Stomach (tissue), 8 donors: ENCODE measurements at regions not wholly inside any gene's neighbourhood (a gene's known extent, or its start where the extent isn't known, plus 50 kb on each side); places are given as distances from the start of the nearest gene placed in this dataset.

Source experiments
- DNase-seq, 2 donors: peaks; one replicate each; pipeline versions ENCODE4 v3.0.0 to v3.0.0-alpha.2; 2013 to 2019
- H3K27ac ChIP-seq, 5 donors: fragments of 200-600 bp in 4 of 5; sonication (generic) in 4 of 5; one replicate each; pipeline ENCODE4 v1.5.1; 2013 to 2019; ENCODE audit warnings: mild to moderate bottlenecking in 1 of 5, moderate library complexity in 1 of 5
- H3K27me3 ChIP-seq, 3 donors: fragments of 200-600 bp; sonication (generic); one replicate each; pipeline ENCODE4 v1.5.1; 2017 to 2019; ENCODE audit warnings: mixed run types in 1 of 3
- H3K36me3 ChIP-seq, 4 donors: fragments of 200-600 bp; sonication (generic); 1 replicate in 3 of 4; 2 replicates in 1 of 4; pipeline ENCODE4 v1.5.1; 2016 to 2019
- H3K4me1 ChIP-seq, 4 donors: fragments of 200-600 bp; sonication (generic); one replicate each; pipeline ENCODE4 v1.5.1; 2016 to 2019
- H3K4me3 ChIP-seq, 4 donors: fragments of 200-600 bp; sonication (generic) in 3 of 4; one replicate each; pipeline ENCODE4 v1.5.1; 2016 to 2019; ENCODE audit warnings: mild to moderate bottlenecking in 1 of 4
- H3K9me3 ChIP-seq, 4 donors: fragments of 200-600 bp; sonication (generic); one replicate each; pipeline ENCODE4 v1.5.1; 2016 to 2019
- CTCF ChIP-seq, 7 experiments: fragments of 450-650 bp in 4 of 7; fragments of 200-600 bp in 3 of 7; sonication (generic) in 3 of 7; IDR thresholded peaks; one replicate each; pipeline ENCODE4 v1.5.1; 2016 to 2019; ENCODE audit warnings: antibody characterized with exemption in 7 of 7, control low read depth in 2 of 7, mild to moderate bottlenecking in 1 of 7
- EP300 ChIP-seq: sonication (generic); formaldehyde crosslinking; IDR thresholded peaks from one replicate; pipeline ENCODE4 v1.6.1; 2017; ENCODE audit warnings: antibody characterized with exemption
- POLR2A ChIP-seq, 4 donors: fragments of 450-650 bp; IDR thresholded peaks; one replicate each; pipeline ENCODE4 v1.6.1; 2016; ENCODE audit warnings: antibody characterized with exemption in 4 of 4, control low read depth in 2 of 4, mild to moderate bottlenecking in 1 of 4, moderate library complexity in 1 of 4
- POLR2AphosphoS5 ChIP-seq, 3 donors: sonication (generic); formaldehyde crosslinking; IDR thresholded peaks; one replicate each; pipeline ENCODE4 v1.6.1; 2016; ENCODE audit warnings: antibody characterized with exemption in 3 of 3
- WGBS, 5 donors: extraction: QIAGEN DNeasy Blood & Tissue Kit in 3 of 5; methylation state at CpG; one replicate each; pipeline versions ENCODE4 v1.1.5 to v1.1.7; 2013 to 2018; 5-methylcytosine and 5-hydroxymethylcytosine counted together
- intact Hi-C: fragments of 100-400 bp; cut with DNase I; formaldehyde crosslinking; loops from one replicate; pipeline ENCODE4 v1.15.1; 2023; ENCODE audit warnings: low total_unique reads
- donor health status: healthy with polysubstance abuse.
- donor health status: Bipolar disorder and iron deficiency.
- donor health status: healthy.

- no peaks in the 10 kb centered on the region for H3K36me3 ChIP-seq
- 58 to 67% (median 64%) methylated on average over 2 of the region's 2 CpGs for WGBS, 5 donors
- no peaks in the 10 kb centered on the region for H3K4me1 ChIP-seq
- H3K27me3 ChIP-seq = no peaks in the 10 kb centered on the region
- no peak for DNase-seq
- H3K9me3 ChIP-seq = no peaks in the 10 kb centered on the region
- intact Hi-C loops = no loop called here
- H3K4me3 ChIP-seq = no peak overlapping the region
- TF ChIP-seq POLR2AphosphoS5 (IDR thresholded peaks at IDR 0.05) = no peak
- no peak for TF ChIP-seq CTCF (IDR thresholded peaks at IDR 0.05)
- no peak for TF ChIP-seq POLR2A (IDR thresholded peaks at IDR 0.05)
- TF ChIP-seq EP300 = no peak
- H3K27ac ChIP-seq = no peak overlapping the region
These were observed 2144.3 kb upstream of the C9orf72 start for GRCh38 chr9:29717631-29718030.

GRCh38 chr9:29730163-29730562, 2156.9 kb upstream of the C9orf72 start:
- no peaks in the 10 kb centered on the region for H3K4me1 ChIP-seq
- DNase-seq = no peak
- H3K27me3 ChIP-seq = no peaks in the 10 kb centered on the region
- no peak overlapping the region for H3K4me3 ChIP-seq
- no peak overlapping the region for H3K27ac ChIP-seq
- intact Hi-C loops = no loop called here
- H3K36me3 ChIP-seq = no peaks in the 10 kb centered on the region
- peaks cover 0 to 20% (median 4%) of the 10 kb centered on the region in 4 donors for H3K9me3 ChIP-seq
- TF ChIP-seq POLR2A (IDR thresholded peaks at IDR 0.05) = no peak
- WGBS, 5 donors = 10 to 40% (median 14%) methylated on average over 1 of the region's 1 CpG

- peaks cover 0 to 6% (median 0%) of the 10 kb centered on the region in 4 donors for H3K9me3 ChIP-seq
- no peaks in the 10 kb centered on the region for H3K27me3 ChIP-seq
- H3K4me1 ChIP-seq = no peaks in the 10 kb centered on the region
- no peak for TF ChIP-seq POLR2AphosphoS5 (IDR thresholded peaks at IDR 0.05)
- TF ChIP-seq EP300 = no peak
- no peak for TF ChIP-seq CTCF (IDR thresholded peaks at IDR 0.05)
- no peak for TF ChIP-seq POLR2A (IDR thresholded peaks at IDR 0.05)
- 32 to 56% (median 37%) methylated on average over 3 of the region's 3 CpGs for WGBS, 5 donors
- no peak for DNase-seq
- H3K4me3 ChIP-seq = no peak overlapping the region
- no peaks in the 10 kb centered on the region for H3K36me3 ChIP-seq
- H3K27ac ChIP-seq = no peak overlapping the region
- intact Hi-C loops = no loop called here
These were observed 2167.2 kb upstream of the C9orf72 start for GRCh38 chr9:29740518-29740917.

DNA sequence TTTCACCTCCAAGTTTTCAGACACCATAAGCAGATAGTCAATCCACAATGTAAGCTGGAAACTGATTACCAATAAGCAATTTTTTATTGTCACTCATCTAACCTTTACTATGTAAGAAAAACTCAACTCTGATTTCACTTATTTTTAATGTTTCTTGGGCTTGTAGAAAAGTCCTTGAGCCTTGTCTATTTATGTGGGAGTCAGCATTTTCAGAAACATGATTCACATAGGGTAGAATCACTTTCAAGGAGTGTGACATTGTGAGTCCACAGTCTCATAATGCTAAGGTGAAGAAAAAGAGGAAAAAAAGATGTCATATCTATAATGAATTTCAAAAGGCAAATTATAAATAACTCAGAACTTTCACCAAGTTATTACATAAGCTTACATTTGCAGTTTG, 2167.9 kb upstream of the C9orf72 start:
- no peak for DNase-seq
- intact Hi-C loops = no loop called here
- TF ChIP-seq POLR2AphosphoS5 (IDR thresholded peaks at IDR 0.05) (no peak), CTCF (IDR thresholded peaks at IDR 0.05) (no peak)

GRCh38 chr9:29750062-29750461, 2176.8 kb upstream of the C9orf72 start:
- intact Hi-C loops = no loop called here
- no peak overlapping the region for H3K27ac ChIP-seq
- 31 to 50% (median 39%) methylated on average over 2 of the region's 2 CpGs for WGBS, 5 donors

More for the DNA sequence above, 2167.9 kb upstream of the C9orf72 start:
- Histone ChIP-seq H3K4me3 (no peak overlapping the region), H3K4me1 (no peaks in the 10 kb centered on the region), H3K27ac (no peak overlapping the region), H3K27me3 (no peaks in the 10 kb centered on the region), H3K9me3 (peaks cover 0 to 6% (median 0%) of the 10 kb centered on the region in 4 donors), H3K36me3 (no peaks in the 10 kb centered on the region)

More at GRCh38 chr9:29750062-29750461, 2176.8 kb upstream of the C9orf72 start:
- H3K27me3 ChIP-seq = no peaks in the 10 kb centered on the region
- DNase-seq = no peak
- no peaks in the 10 kb centered on the region for H3K9me3 ChIP-seq
- H3K4me1 ChIP-seq = no peaks in the 10 kb centered on the region
- no peaks in the 10 kb centered on the region for H3K36me3 ChIP-seq
- no peak overlapping the region for H3K4me3 ChIP-seq
- TF ChIP-seq POLR2A (IDR thresholded peaks at IDR 0.05) (no peak), CTCF (IDR thresholded peaks at IDR 0.05) (no peak), POLR2AphosphoS5 (IDR thresholded peaks at IDR 0.05) (no peak), EP300 (no peak)
